Neural progenitor cell (in vitro differentiated cells): ENCODE measurements at regions not wholly inside any gene's neighbourhood (a gene's known extent, or its start where the extent isn't known, plus 50 kb on each side); places are given as distances from the start of the nearest gene placed in this dataset.

Source experiments
- EZH2 ChIP-seq: fragments of 200-600 bp; sonication (generic); IDR thresholded peaks from 2 replicates; pipeline ENCODE4 v1.6.1; 2017; ENCODE audit warnings: antibody characterized with exemption, mild to moderate bottlenecking, moderate library complexity
- TF ChIP-seq, protein P1 (sequence below): fragments of 200-600 bp; sonication (generic); IDR thresholded peaks from 2 replicates; pipeline ENCODE4 v1.5.1; 2017; ENCODE audit warnings: antibody characterized with exemption, mild to moderate bottlenecking

DNA sequence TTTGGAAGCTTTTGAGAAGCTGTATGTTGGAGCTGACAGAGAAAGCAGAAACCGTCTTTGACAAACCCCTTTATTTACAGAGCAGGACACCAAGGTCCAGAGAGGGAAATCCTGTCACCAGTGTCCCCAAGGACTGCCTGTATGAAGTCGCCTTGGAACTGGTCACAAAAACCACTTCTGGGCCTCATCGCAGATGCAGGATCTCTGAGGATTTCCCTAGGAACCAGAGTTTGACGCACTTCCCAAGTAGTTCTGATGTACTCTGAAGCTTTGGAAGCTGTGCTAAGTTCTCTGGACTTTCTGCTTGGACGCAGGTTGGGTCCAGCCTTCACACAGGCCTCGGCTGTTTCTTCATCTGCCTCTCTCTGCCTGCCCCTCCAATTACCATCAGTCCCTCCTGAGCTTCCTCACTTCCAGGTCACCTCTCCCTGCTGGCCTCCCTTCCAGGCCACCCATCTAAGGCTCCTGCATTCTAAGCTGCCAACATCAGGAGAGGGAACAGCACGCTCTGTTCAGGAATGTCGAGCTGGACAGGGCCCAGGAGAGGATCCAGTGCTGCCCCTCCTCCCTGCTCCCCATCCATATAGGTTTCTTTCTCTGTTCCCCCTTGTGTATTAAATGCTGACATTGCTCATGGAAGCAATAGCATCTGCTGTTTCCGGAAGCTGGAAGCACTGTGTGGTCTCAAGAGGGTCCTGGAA lies 270.8 kb downstream of the OPA1 start:
- TF ChIP-seq, protein P1, sequence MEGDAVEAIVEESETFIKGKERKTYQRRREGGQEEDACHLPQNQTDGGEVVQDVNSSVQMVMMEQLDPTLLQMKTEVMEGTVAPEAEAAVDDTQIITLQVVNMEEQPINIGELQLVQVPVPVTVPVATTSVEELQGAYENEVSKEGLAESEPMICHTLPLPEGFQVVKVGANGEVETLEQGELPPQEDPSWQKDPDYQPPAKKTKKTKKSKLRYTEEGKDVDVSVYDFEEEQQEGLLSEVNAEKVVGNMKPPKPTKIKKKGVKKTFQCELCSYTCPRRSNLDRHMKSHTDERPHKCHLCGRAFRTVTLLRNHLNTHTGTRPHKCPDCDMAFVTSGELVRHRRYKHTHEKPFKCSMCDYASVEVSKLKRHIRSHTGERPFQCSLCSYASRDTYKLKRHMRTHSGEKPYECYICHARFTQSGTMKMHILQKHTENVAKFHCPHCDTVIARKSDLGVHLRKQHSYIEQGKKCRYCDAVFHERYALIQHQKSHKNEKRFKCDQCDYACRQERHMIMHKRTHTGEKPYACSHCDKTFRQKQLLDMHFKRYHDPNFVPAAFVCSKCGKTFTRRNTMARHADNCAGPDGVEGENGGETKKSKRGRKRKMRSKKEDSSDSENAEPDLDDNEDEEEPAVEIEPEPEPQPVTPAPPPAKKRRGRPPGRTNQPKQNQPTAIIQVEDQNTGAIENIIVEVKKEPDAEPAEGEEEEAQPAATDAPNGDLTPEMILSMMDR = no peak
- TF ChIP-seq EZH2 = no peak
